ENCODE measurements at regions not wholly inside any gene's neighbourhood (a gene's known extent, or its start where the extent isn't known, plus 50 kb on each side); places are given as distances from the start of the nearest gene placed in this dataset.

- Histone ChIP-seq H2BK12ac (ENCODE audit: low read depth, low read length) (no peak overlapping the region), H3K79me1 (ENCODE audit: low read depth, low read length) (no peaks in the 10 kb centered on the region), H2AFZ (ENCODE audit: low read length) (no peak overlapping the region), H3K23ac (ENCODE audit: insufficient read length) (no peak overlapping the region), H4K5ac (ENCODE audit: insufficient read length, low read depth, low read length) (no peak overlapping the region), H2BK120ac (replicated peaks; ENCODE audit: low read depth, low read length) (no peak overlapping the region), H3K56ac (replicated peaks; ENCODE audit: insufficient read length, low read depth, low read length) (no peak overlapping the region), H3K27ac (ENCODE audit: low read depth, low read length) (no peak overlapping the region), H3K9ac (replicated peaks in 1 of 4; ENCODE audit: extremely low read depth in 1 of 4, low read depth in 3 of 4, low read length in 3 of 4) (no peak overlapping the region), H2AK5ac (ENCODE audit: low read depth, low read length) (no peak overlapping the region), H4K20me1 (replicated peaks in 1 of 2; ENCODE audit: control insufficient read depth in 1 of 2, insufficient read depth in 2 of 2, low read length in 2 of 2) (no peaks in the 10 kb centered on the region), H3K4me1 (replicated peaks in 1 of 4; ENCODE audit: control insufficient read depth in 3 of 4, insufficient read depth in 4 of 4, low read length in 3 of 4) (no peaks in the 10 kb centered on the region), H3K4me2 (ENCODE audit: insufficient read depth in 1 of 2, low read depth in 2 of 2, low read length in 2 of 2) (no peak overlapping the region), H4K91ac (replicated peaks; ENCODE audit: insufficient read length, low read length) (no peak overlapping the region), H3K79me2 (ENCODE audit: control insufficient read depth in 1 of 2, insufficient read depth in 2 of 2, low read length in 2 of 2) (no peaks in the 10 kb centered on the region), H3K23me2 (ENCODE audit: low read depth, low read length) (no peaks in the 10 kb centered on the region), H3K27me3 (replicated peaks in 1 of 4; ENCODE audit: control insufficient read depth in 3 of 4, extremely low read depth in 1 of 4, insufficient read depth in 3 of 4, low read length in 3 of 4) (no peaks in the 10 kb centered on the region), H3K18ac (ENCODE audit: extremely low read depth, low read length) (no peak overlapping the region), H3K4ac (replicated peaks; ENCODE audit: insufficient read length, low read depth, low read length) (no peak overlapping the region), H3K36me3 (ENCODE audit: control insufficient read depth in 2 of 4, insufficient read depth in 4 of 4, low read length in 3 of 4) (no peaks in the 10 kb centered on the region), H3K4me3 (ENCODE audit: extremely low read depth in 1 of 4, insufficient read depth in 2 of 4, low read depth in 3 of 4, low read length in 4 of 4) (no peak overlapping the region), H3K9me3 (ENCODE audit: insufficient read depth in 2 of 2, low read depth in 1 of 2, low read length in 1 of 2) (no peaks in the 10 kb centered on the region), H2BK5ac (ENCODE audit: low read depth, low read length) (no peak overlapping the region), H2BK20ac (ENCODE audit: low read length) (no peak overlapping the region), H2BK15ac (ENCODE audit: low read length) (no peak overlapping the region), H3K14ac (ENCODE audit: insufficient read length) (no peak overlapping the region), H4K8ac (ENCODE audit: extremely low read depth, insufficient read depth, low read length) (no peak overlapping the region)
- CTCF ChIA-PET (ENCODE audit: partially characterized antibody) = interaction anchor here (1.5 kb wide), 1 partner anchor 28 kb away, joined by 3 read pairs; no protein-coding TSS in a partner anchor
- WGBS, 2 experiments (ENCODE audit: extremely low coverage in 1 of 2, insufficient coverage in 1 of 2, insufficient read length in 1 of 2, insufficient replicate concordance in 2 of 2, low coverage in 1 of 2, low lambda C conversion rate in 2 of 2, missing lambda C conversion rate in 1 of 2) = 85% methylated on average over 3 of the region's 3 CpGs; no CpG with 5 or more reads in 1 of the 2 experiments
- DNase-seq (ENCODE audit: low read depth in 1 of 2, low spot score in 2 of 2) (no peak), FAIRE-seq (no peak)
- POLR2A ChIA-PET (ENCODE audit: partially characterized antibody) = no interaction called here
- TF ChIP-seq TAF7 (optimal IDR thresholded peaks at IDR 0.05; ENCODE audit: borderline replicate concordance, low read depth, low read length) (no peak), CREB1 (IDR thresholded peaks at IDR 0.05) (no peak), ATF2 (IDR thresholded peaks at IDR 0.05; ENCODE audit: low read length) (no peak), CHD2 (IDR thresholded peaks at IDR 0.05; ENCODE audit: low read length) (no peak)
Measured at GRCh38 chr18:69259282-69259681, 141.4 kb upstream of the DOK6 start.

All from H1 (cell line).